IMR-90 (cell line): ENCODE measurements at regions not wholly inside any gene's neighbourhood (a gene's known extent, or its start where the extent isn't known, plus 50 kb on each side); places are given as distances from the start of the nearest gene placed in this dataset.

Experiments
- ATAC-seq: fragments of 200-7000 bp; cut with Tn5 transposase; 2 replicates; pipeline ENCODE4 v1.9.1; 2020; ENCODE audit warnings: low read depth, mild to moderate bottlenecking, moderate library complexity
- BruUV-seq: library from RNA; stranded (reverse); fragments of 400-500 nt; replicated peaks from 2 replicates; lab custom pipeline; 2021; lab: Mats Ljungman, UMichigan
- CTCF ChIA-PET: fragments of 300-600 bp; formaldehyde crosslinking; extraction: SDS; loops from one replicate; lab custom pipeline; 2021; ENCODE audit warnings: antibody characterized with exemption; lab: Yijun Ruan, JAX
- POLR2A ChIA-PET: fragments of 300-600 bp; sonication (Branson Sonifier 250); formaldehyde crosslinking; loops from one replicate; lab custom pipeline; 2022; ENCODE audit warnings: antibody characterized with exemption; ENCODE audit not compliant: unreplicated experiment; lab: Charles Lee
- DNase-seq: peaks from one replicate; pipeline ENCODE4 v3.0.0; 2013
- H2AFZ ChIP-seq: replicated peaks from 2 replicates; pipeline ENCODE3; 2013; ENCODE audit warnings: low read length, mild to moderate bottlenecking; ENCODE audit not compliant: poor library complexity
- H2AK5ac ChIP-seq: 2 replicates; pipeline ENCODE4 v1.6.1; 2013; ENCODE audit warnings: low read depth, low read length, inconsistent platforms
- H2AK9ac ChIP-seq: replicated peaks from 2 replicates; pipeline ENCODE3; 2013; ENCODE audit warnings: mild to moderate bottlenecking, low read depth, low read length, moderate library complexity; ENCODE audit not compliant: poor library complexity
- H2BK120ac ChIP-seq: 2 replicates; pipeline ENCODE4 v1.6.1; 2013; ENCODE audit warnings: low read depth, low read length, inconsistent platforms
- H2BK15ac ChIP-seq: 3 replicates; pipeline ENCODE4 v1.6.1; 2013; ENCODE audit warnings: low read depth, low read length, inconsistent platforms
- H2BK20ac ChIP-seq: 2 replicates; pipeline ENCODE4 v1.6.1; 2013; ENCODE audit warnings: low read depth, mild to moderate bottlenecking, inconsistent platforms, low read length, moderate library complexity
- H2BK5ac ChIP-seq: 2 replicates; pipeline ENCODE4 v1.6.1; 2013; ENCODE audit warnings: mild to moderate bottlenecking, low read depth, low read length, inconsistent platforms; ENCODE audit not compliant: poor library complexity, severe bottlenecking
- H3K14ac ChIP-seq: replicated peaks from 2 replicates; pipeline ENCODE4 v1.6.1; 2013; ENCODE audit warnings: low read depth, low read length, inconsistent platforms
- H3K18ac ChIP-seq: 2 replicates; pipeline ENCODE4 v1.6.1; 2013; ENCODE audit warnings: low read depth, low read length, control low read depth
- H3K23ac ChIP-seq: 2 replicates; pipeline ENCODE4 v1.6.1; 2013; ENCODE audit warnings: low read depth, low read length, inconsistent platforms
- H3K27ac ChIP-seq: 2 replicates; pipeline ENCODE4 v1.5.1; 2013; ENCODE audit warnings: mild to moderate bottlenecking, control low read depth, low read length; ENCODE audit not compliant: insufficient read depth
- H3K27me3 ChIP-seq: 2 replicates; pipeline ENCODE4 v1.6.1; 2013; ENCODE audit warnings: low read length; ENCODE audit not compliant: control insufficient read depth, insufficient read depth
- H3K36me3 ChIP-seq: 2 replicates; pipeline ENCODE4 v1.6.1; 2013; ENCODE audit warnings: low read length, mixed read lengths; ENCODE audit not compliant: control insufficient read depth, insufficient read depth
- H3K4ac ChIP-seq: 2 replicates; pipeline ENCODE4 v1.6.1; 2013; ENCODE audit warnings: low read depth, low read length, inconsistent platforms
- H3K4me1 ChIP-seq: 2 replicates; pipeline ENCODE4 v1.6.1; 2013; ENCODE audit warnings: low read length, mixed read lengths; ENCODE audit not compliant: control insufficient read depth, insufficient read depth
- H3K4me2 ChIP-seq: 2 replicates; pipeline ENCODE4 v1.6.1; 2013; ENCODE audit warnings: low read depth, mild to moderate bottlenecking, control low read depth, low read length, moderate library complexity
- H3K4me3 ChIP-seq: 2 replicates; pipeline ENCODE4 v1.5.1; 2013; ENCODE audit warnings: low read depth, mild to moderate bottlenecking, control low read depth, low read length, moderate library complexity; ENCODE audit not compliant: insufficient read depth
- H3K56ac ChIP-seq: 2 replicates; pipeline ENCODE4 v1.6.1; 2013; ENCODE audit warnings: low read length, inconsistent platforms; ENCODE audit not compliant: insufficient read depth; ENCODE audit errors: extremely low read depth
- H3K79me1 ChIP-seq, 2 experiments: 2 replicates each; pipeline ENCODE4 v1.6.1; 2013; ENCODE audit warnings: low read length in 2 of 2, inconsistent platforms in 1 of 2, low read depth in 1 of 2
- H3K9ac ChIP-seq: 2 replicates; pipeline ENCODE4 v1.6.1; 2013; ENCODE audit warnings: low read depth, low read length, control low read depth
- H3K9me1 ChIP-seq: 2 replicates; pipeline ENCODE4 v1.6.1; 2013; ENCODE audit warnings: low read length, inconsistent platforms; ENCODE audit not compliant: insufficient read depth
- H3K9me3 ChIP-seq: 2 replicates; pipeline ENCODE4 v1.6.1; 2013; ENCODE audit warnings: low read length; ENCODE audit not compliant: control insufficient read depth, insufficient read depth
- H4K20me1 ChIP-seq: 2 replicates; pipeline ENCODE4 v1.6.1; 2013; ENCODE audit warnings: low read length, inconsistent platforms; ENCODE audit not compliant: insufficient read depth
- H4K5ac ChIP-seq: 2 replicates; pipeline ENCODE4 v1.6.1; 2013; ENCODE audit warnings: mild to moderate bottlenecking, low read depth, low read length, control low read depth
- H4K8ac ChIP-seq, 2 experiments: 2 replicates each; pipeline ENCODE4 v1.6.1; 2013; ENCODE audit warnings: low read depth in 2 of 2, low read length in 2 of 2, control low read depth in 1 of 2, inconsistent platforms in 1 of 2
- H4K91ac ChIP-seq: 2 replicates; pipeline ENCODE4 v1.6.1; 2013; ENCODE audit warnings: low read depth, low read length, inconsistent platforms; ENCODE audit not compliant: insufficient read depth
- MAFK ChIP-seq: IDR thresholded peaks from 2 replicates; pipeline ENCODE4 v1.6.1; 2012; ENCODE audit warnings: low read depth, low read length, improper control_type of control experiment
- RCOR1 ChIP-seq: IDR thresholded peaks from 2 replicates; pipeline ENCODE4 v1.6.1; 2012; ENCODE audit warnings: mild to moderate bottlenecking, low read length, improper control_type of control experiment; ENCODE audit not compliant: insufficient replicate concordance
- WGBS, 2 experiments: methylation state at CpG; one replicate each; pipeline versions ENCODE4 v1.1.5 to v1.1.7; 2013; ENCODE audit warnings: missing lambda C conversion rate in 2 of 2; ENCODE audit not compliant: insufficient read length in 1 of 2; ENCODE audit errors: extremely low coverage in 2 of 2; 5-methylcytosine and 5-hydroxymethylcytosine counted together
- dilution Hi-C: fragments of 300-500 bp; cut with HindIII; formaldehyde crosslinking; loops from one replicate; pipeline ENCODE4 v1.14.3; 2018; ENCODE audit warnings: low sequenced_read_pairs; ENCODE audit not compliant: unreplicated experiment
- in situ Hi-C: fragments of 300-500 bp; cut with MboI; formaldehyde crosslinking; loops from 3 replicates; pipeline ENCODE4 v1.14.3; 2019; ENCODE audit warnings: low sequenced_read_pairs, inconsistent platforms, mixed read lengths
- intact Hi-C: fragments of 100-400 bp; cut with micrococcal nuclease; formaldehyde crosslinking; loops from 2 replicates; pipeline ENCODE4 v1.10.0; 2022

- no peak overlapping the region for H2BK5ac ChIP-seq
- H4K91ac ChIP-seq: no peak overlapping the region
- no peak overlapping the region for H3K9ac ChIP-seq
- no peak overlapping the region for H2AFZ ChIP-seq
- H3K4me3 ChIP-seq: no peak overlapping the region
- dilution Hi-C loops (no loop called here), intact Hi-C loops (no loop called here), in situ Hi-C loops (no loop called here)
- no peak overlapping the region for H2AK5ac ChIP-seq
- H4K5ac ChIP-seq: no peak overlapping the region
- no peak overlapping the region for H3K56ac ChIP-seq
- no peaks in the 10 kb centered on the region for H3K9me1 ChIP-seq
- H3K4me1 ChIP-seq: no peaks in the 10 kb centered on the region
- no peaks in the 10 kb centered on the region for H3K36me3 ChIP-seq
- no peak overlapping the region for H2BK15ac ChIP-seq
- no peak overlapping the region for H3K14ac ChIP-seq
- ATAC-seq (no peak), DNase-seq (peak; percentile 17)
- no peak overlapping the region for H2AK9ac ChIP-seq
- no peak overlapping the region for H2BK20ac ChIP-seq
- H3K27me3 ChIP-seq: no peaks in the 10 kb centered on the region
- POLR2A ChIA-PET: no interaction called here
- no peak overlapping the region for H3K4me2 ChIP-seq
- H3K18ac ChIP-seq: no peak overlapping the region
- no peaks in the 10 kb centered on the region for H3K9me3 ChIP-seq
- no peak overlapping the region for H3K23ac ChIP-seq
- H4K20me1 ChIP-seq: no peaks in the 10 kb centered on the region
- H4K8ac ChIP-seq: no peak overlapping the region
- no peak overlapping the region for H2BK120ac ChIP-seq
- H3K27ac ChIP-seq: no peak overlapping the region
- H3K4ac ChIP-seq: no peak overlapping the region
- TF ChIP-seq RCOR1 (no peak), MAFK (no peak)
- no CpG with 5 or more reads among the region's 2 CpGs for WGBS, 2 experiments
- H3K79me1 ChIP-seq: no peaks in the 10 kb centered on the region
- CTCF ChIA-PET: no interaction called here
- no TSS peak for BruUV-seq
These were observed 355.3 kb downstream of the INSIG2 start for GRCh38 chr2:118443596-118443995.
